ENCODE measurements at regions not wholly inside any gene's neighbourhood (a gene's known extent, or its start where the extent isn't known, plus 50 kb on each side); places are given as distances from the start of the nearest gene placed in this dataset.
A peak's percentile ranks its signal among the peaks of the same experiment; 100 is the strongest.

DNA sequence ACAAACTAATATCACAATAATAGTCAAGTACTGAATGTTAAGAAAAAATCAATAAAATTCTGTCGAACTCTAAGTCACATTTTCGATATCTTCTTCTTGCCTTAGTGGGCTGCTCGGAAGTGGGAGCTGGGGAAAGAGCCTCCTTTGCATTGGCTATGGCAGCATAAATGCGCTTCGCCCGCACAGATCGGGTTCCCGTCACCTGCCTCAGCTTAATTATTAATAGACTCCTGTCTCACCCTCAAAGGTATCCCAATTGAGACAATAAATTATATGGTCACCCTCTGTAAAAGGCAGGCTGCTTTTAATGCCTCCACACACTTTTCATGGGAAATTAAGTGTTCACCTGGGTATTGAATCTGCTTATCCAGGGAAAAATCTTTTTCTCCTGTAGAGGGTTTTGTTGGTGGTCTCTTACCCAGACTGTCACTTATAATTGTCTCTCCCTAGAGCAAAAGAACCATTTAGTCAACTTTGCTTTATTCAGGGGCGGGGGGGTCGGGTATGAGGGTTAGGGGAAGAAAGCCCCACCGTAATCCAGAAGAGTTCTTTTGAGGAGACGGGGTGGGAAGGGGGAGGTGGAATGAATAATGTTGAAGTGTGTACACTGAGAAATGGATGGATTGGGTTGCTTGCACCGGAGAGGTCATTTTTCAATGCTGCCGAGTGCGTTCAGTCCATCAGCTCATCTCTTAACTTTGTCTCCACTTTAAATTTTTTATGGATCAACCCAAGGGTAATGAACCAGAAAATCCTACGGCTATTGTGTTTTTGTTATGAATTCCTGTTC, 682.6 kb upstream of the SGCG start:
- Histone ChIP-seq H3K4me1 (ENCODE audit: control insufficient read depth in 1 of 2, low read depth in 2 of 2) (no peaks in the 10 kb centered on the region), H3K36me3 (no peaks in the 10 kb centered on the region), H3K9me3 (no peaks in the 10 kb centered on the region), H3K27me3 (replicated peaks; ENCODE audit: insufficient read depth) (no peaks in the 10 kb centered on the region), H3K4me3 (no peak overlapping the region), H3K27ac (no peak overlapping the region)
- ATAC-seq (ENCODE audit: insufficient number of reproducible peaks, low FRiP score, low read depth) (no peak), DNase-seq (ENCODE audit: low spot score) (no peak)
- TF ChIP-seq, protein P1, sequence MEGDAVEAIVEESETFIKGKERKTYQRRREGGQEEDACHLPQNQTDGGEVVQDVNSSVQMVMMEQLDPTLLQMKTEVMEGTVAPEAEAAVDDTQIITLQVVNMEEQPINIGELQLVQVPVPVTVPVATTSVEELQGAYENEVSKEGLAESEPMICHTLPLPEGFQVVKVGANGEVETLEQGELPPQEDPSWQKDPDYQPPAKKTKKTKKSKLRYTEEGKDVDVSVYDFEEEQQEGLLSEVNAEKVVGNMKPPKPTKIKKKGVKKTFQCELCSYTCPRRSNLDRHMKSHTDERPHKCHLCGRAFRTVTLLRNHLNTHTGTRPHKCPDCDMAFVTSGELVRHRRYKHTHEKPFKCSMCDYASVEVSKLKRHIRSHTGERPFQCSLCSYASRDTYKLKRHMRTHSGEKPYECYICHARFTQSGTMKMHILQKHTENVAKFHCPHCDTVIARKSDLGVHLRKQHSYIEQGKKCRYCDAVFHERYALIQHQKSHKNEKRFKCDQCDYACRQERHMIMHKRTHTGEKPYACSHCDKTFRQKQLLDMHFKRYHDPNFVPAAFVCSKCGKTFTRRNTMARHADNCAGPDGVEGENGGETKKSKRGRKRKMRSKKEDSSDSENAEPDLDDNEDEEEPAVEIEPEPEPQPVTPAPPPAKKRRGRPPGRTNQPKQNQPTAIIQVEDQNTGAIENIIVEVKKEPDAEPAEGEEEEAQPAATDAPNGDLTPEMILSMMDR (IDR thresholded peaks at IDR 0.05) = no peak

DNA sequence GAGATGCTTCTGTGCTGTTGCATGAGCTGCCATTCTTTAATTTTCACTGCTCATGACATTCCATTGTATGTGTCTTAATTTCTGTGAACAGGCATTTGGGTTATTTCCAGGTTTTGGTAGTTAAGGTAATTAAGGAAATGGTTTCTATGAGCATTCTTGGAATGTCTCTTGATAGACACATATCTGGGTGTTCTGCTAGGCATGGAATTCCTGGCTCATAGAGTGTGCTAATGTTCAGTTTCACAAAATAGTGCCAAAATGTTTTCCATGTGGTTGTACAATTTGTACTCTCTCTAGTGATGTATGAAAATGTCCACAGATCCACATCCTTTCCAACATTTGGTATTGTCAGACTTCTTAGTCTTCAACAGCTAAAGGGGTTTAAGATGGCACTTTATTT, 680.9 kb upstream of the SGCG start:
- Histone ChIP-seq H3K4me1 (ENCODE audit: control insufficient read depth in 1 of 2, low read depth in 2 of 2) (no peaks in the 10 kb centered on the region), H3K27ac (no peak overlapping the region), H3K4me3 (no peak overlapping the region), H3K9me3 (no peaks in the 10 kb centered on the region), H3K27me3 (replicated peaks; ENCODE audit: insufficient read depth) (no peaks in the 10 kb centered on the region), H3K36me3 (no peaks in the 10 kb centered on the region)
- TF ChIP-seq, protein P1 (IDR thresholded peaks at IDR 0.05) = no peak
- no peak for DNase-seq (ENCODE audit: low spot score)
- ATAC-seq (ENCODE audit: insufficient number of reproducible peaks, low FRiP score, low read depth) = no peak

DNA sequence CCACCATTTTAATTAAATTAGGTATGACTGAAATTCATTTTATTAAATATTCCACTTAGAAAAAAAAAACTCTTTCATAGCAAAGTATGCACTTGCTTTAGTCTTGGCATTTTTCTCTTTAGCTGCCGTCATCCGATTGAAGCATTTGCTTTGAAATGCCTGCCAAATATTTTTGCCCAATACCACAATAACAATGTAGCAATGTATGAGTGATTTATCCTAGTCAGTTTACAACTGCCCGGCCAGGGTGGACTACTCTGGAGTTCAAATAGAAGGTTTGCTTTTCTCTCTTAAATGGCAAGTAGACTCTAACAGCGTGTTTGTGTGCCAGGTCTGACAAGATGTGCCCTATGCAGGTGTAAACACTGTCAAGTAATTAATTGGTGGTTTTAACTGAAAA, 675.3 kb upstream of the SGCG start:
- H3K27me3 ChIP-seq (replicated peaks; ENCODE audit: insufficient read depth) = no peaks in the 10 kb centered on the region
- no peaks in the 10 kb centered on the region for H3K36me3 ChIP-seq
- no peak overlapping the region for H3K4me3 ChIP-seq

DNA sequence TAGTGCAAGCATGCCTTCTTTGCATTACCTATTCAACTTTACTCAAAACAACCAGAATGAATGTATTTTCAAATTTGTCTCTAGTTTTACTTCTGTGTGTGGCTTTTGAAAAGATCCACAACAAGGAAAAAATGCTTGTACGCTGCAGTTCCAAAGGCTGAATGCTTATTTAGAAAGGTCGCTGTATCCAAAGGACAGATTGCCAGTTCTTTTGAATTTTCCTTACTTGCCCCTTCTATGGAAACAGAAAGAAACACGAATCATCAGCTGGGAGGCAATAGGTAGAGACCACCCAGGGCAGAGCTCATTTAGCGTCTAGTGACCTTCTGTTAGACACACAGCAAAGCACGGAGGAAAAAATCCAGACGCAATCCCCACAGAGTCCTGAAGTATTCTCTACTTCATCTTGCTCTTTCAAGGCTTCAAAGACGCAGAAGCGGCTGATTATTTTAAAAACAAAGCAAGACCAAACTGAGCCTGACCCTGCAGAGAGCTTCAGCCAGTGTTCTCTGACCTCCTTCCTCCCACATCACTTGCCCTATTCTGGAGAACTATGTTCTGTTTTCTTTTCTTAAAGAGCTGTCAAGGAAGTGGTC, 674.6 kb upstream of the SGCG start:
- Histone ChIP-seq H3K9me3 (no peaks in the 10 kb centered on the region), H3K4me1 (ENCODE audit: control insufficient read depth in 1 of 2, low read depth in 2 of 2) (peaks cover 0 to 13% of the 10 kb centered on the region in 2 donors), H3K27me3 (replicated peaks; ENCODE audit: insufficient read depth) (no peaks in the 10 kb centered on the region), H3K27ac (no peak overlapping the region), H3K36me3 (no peaks in the 10 kb centered on the region), H3K4me3 (peak overlapping the region; percentile 13)
- TF ChIP-seq, protein P1 (IDR thresholded peaks at IDR 0.05) = no peak
- no peak for ATAC-seq (ENCODE audit: insufficient number of reproducible peaks, low FRiP score, low read depth)
- no peak for DNase-seq (ENCODE audit: low spot score)

More for the DNA sequence above, 675.3 kb upstream of the SGCG start:
- Histone ChIP-seq H3K27ac (no peak overlapping the region), H3K9me3 (no peaks in the 10 kb centered on the region), H3K4me1 (ENCODE audit: control insufficient read depth in 1 of 2, low read depth in 2 of 2) (peaks cover 0 to 13% of the 10 kb centered on the region in 2 donors)
- ATAC-seq (ENCODE audit: insufficient number of reproducible peaks, low FRiP score, low read depth) (no peak), DNase-seq (ENCODE audit: low spot score) (no peak)
- TF ChIP-seq, protein P1 (IDR thresholded peaks at IDR 0.05) = no peak

DNA sequence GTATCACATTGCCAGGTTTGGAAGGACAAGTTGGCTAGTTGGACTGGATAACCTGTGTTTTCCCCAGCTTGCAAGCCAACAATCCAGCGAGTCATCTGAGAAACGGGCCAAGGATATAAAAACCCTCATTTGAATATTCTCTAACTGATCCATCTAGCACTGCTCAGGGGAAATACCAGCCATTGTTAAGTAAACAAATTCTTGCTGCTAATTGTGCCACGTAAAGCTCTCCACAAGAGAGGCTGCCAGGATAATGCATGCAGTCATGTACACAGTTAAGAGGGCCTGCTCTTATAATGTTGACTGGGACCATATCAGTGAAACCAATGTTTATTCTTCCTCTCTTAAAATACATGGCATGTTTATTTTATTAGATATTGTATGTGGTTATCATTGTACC, 663.2 kb upstream of the SGCG start:
- TF ChIP-seq, protein P1 (IDR thresholded peaks at IDR 0.05) = no peak
- Histone ChIP-seq H3K36me3 (no peaks in the 10 kb centered on the region), H3K27me3 (replicated peaks; ENCODE audit: insufficient read depth) (no peaks in the 10 kb centered on the region), H3K9me3 (no peaks in the 10 kb centered on the region), H3K4me1 (ENCODE audit: control insufficient read depth in 1 of 2, low read depth in 2 of 2) (no peaks in the 10 kb centered on the region), H3K27ac (no peak overlapping the region), H3K4me3 (no peak overlapping the region)
- no peak for ATAC-seq (ENCODE audit: insufficient number of reproducible peaks, low FRiP score, low read depth)
- no peak for DNase-seq (ENCODE audit: low spot score)
